Caco-2 (cell line): ENCODE measurements at regions not wholly inside any gene's neighbourhood (a gene's known extent, or its start where the extent isn't known, plus 50 kb on each side); places are given as distances from the start of the nearest gene placed in this dataset.

Experiments used
- BruUV-seq: library from RNA; stranded (reverse); fragments of 400-500 nt; replicated peaks from 2 replicates; lab custom pipeline; 2021; lab: Mats Ljungman, UMichigan
- CTCF ChIA-PET: fragments of 300-600 bp; sonication (Branson Sonifier 250); formaldehyde crosslinking; loops from one replicate; lab custom pipeline; 2022; ENCODE audit warnings: antibody characterized with exemption; lab: Charles Lee
- POLR2A ChIA-PET: fragments of 300-600 bp; sonication (Branson Sonifier 250); formaldehyde crosslinking; loops from one replicate; lab custom pipeline; 2022; ENCODE audit warnings: antibody characterized with exemption; lab: Charles Lee
- DNase-seq, 2 experiments: peaks; one replicate each; pipeline versions ENCODE4 v3.0.0 to v3.0.0-alpha.2; 2020 to 2022
- H3K27me3 ChIP-seq: replicated peaks from 2 replicates; pipeline ENCODE4 v1.6.0; 2011; ENCODE audit warnings: low read length; ENCODE audit not compliant: control insufficient read depth, insufficient read depth
- H3K36me3 ChIP-seq: 2 replicates; pipeline ENCODE4 v1.5.1; 2011; ENCODE audit warnings: low read length; ENCODE audit not compliant: control insufficient read depth, insufficient read depth
- H3K4me1 ChIP-seq: fragments of 250-450 bp; sonication (Bioruptor Pico); 2 replicates; pipeline ENCODE4 v1.5.1; 2020; ENCODE audit warnings: mild to moderate bottlenecking
- H3K4me3 ChIP-seq: 2 replicates; pipeline ENCODE4 v1.5.1; 2011; ENCODE audit warnings: low read depth, mild to moderate bottlenecking, control low read depth, low read length
- H3K9me3 ChIP-seq: fragments of 250-450 bp; sonication (Bioruptor Pico); 2 replicates; pipeline ENCODE4 v1.5.1; 2020; ENCODE audit warnings: mild to moderate bottlenecking, moderate library complexity
- H3K27ac Mint-ChIP-seq: one replicate; pipeline ENCODE4 v1.8.0; 2022; ENCODE audit warnings: mixed read lengths; ENCODE audit not compliant: unreplicated experiment
- H3K27me3 Mint-ChIP-seq: one replicate; pipeline ENCODE4 v1.8.0; 2022; ENCODE audit warnings: mixed read lengths; ENCODE audit not compliant: insufficient read depth, unreplicated experiment
- H3K36me3 Mint-ChIP-seq: one replicate; pipeline ENCODE4 v1.8.0; 2022; ENCODE audit warnings: mild to moderate bottlenecking, mixed read lengths; ENCODE audit not compliant: insufficient read depth, unreplicated experiment
- H3K4me1 Mint-ChIP-seq: one replicate; pipeline ENCODE4 v1.8.0; 2022; ENCODE audit warnings: low read depth, mixed read lengths; ENCODE audit not compliant: unreplicated experiment
- H3K4me3 Mint-ChIP-seq: one replicate; pipeline ENCODE4 v1.8.0; 2022; ENCODE audit warnings: mild to moderate bottlenecking, moderate library complexity, mixed read lengths; ENCODE audit not compliant: unreplicated experiment
- H3K9me3 Mint-ChIP-seq: one replicate; pipeline ENCODE4 v1.8.0; 2022; ENCODE audit warnings: mixed read lengths; ENCODE audit not compliant: unreplicated experiment
- CTCF ChIP-seq, 2 experiments: fragments of 200-600 bp in 1 of 2; IDR thresholded peaks; 1 replicate in 1 of 2; 2 replicates in 1 of 2; pipeline versions ENCODE4 v1.5.1 to v1.8.0; 2011 to 2022; ENCODE audit warnings: antibody characterized with exemption in 1 of 2, control low read depth in 1 of 2, inconsistent platforms in 1 of 2, low read depth in 1 of 2, low read length in 1 of 2, mild to moderate bottlenecking in 1 of 2, moderate library complexity in 1 of 2; ENCODE audit not compliant: insufficient read depth in 1 of 2, severe bottlenecking in 1 of 2, unreplicated experiment in 1 of 2
- intact Hi-C: fragments of 100-400 bp; cut with micrococcal nuclease; formaldehyde crosslinking; loops from one replicate; pipeline ENCODE4 v1.10.0; 2022; ENCODE audit not compliant: unreplicated experiment

DNA sequence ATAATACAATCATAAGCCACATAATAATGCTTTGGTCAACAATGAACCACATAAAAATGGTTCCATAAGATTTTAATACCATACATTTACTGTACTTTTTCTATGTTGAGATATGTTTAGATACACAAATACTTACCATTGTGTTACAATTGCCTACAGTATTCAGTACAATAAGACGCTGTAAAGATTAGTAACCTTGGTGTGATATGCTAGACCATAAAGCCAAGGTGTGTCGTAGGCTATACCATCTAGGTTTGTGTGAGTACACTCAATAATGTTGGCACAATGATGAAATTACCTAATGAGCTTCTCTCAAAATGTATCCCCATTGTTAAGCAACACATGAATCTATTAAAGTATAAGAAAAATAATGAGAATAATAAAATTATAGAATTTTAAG is 662.3 kb downstream of the SATB2 start:
- intact Hi-C loops: no loop called here
- ChIA-PET CTCF (no interaction called here), POLR2A (no interaction called here)
- H3K4me3 ChIP-seq: no peak overlapping the region
- no peaks in the 10 kb centered on the region for H3K9me3 Mint-ChIP-seq
- H3K9me3 ChIP-seq: no peaks in the 10 kb centered on the region
- no peaks in the 10 kb centered on the region for H3K4me1 ChIP-seq
- no peaks in the 10 kb centered on the region for H3K27me3 Mint-ChIP-seq
- no TSS peak for BruUV-seq
- no peaks in the 10 kb centered on the region for H3K36me3 ChIP-seq
- TF ChIP-seq CTCF (IDR thresholded peaks at IDR 0.05; ENCODE audit: insufficient read depth in 1 of 2, low read depth in 1 of 2, low read length in 1 of 2, severe bottlenecking in 1 of 2, unreplicated experiment in 1 of 2): no peak
- no peak overlapping the region for H3K27ac Mint-ChIP-seq
- H3K27me3 ChIP-seq: no peaks in the 10 kb centered on the region; the same call in 1 of the 2 replicates
- H3K36me3 Mint-ChIP-seq: no peaks in the 10 kb centered on the region
- DNase-seq: no peak
- no peak overlapping the region for H3K4me3 Mint-ChIP-seq
- no peaks in the 10 kb centered on the region for H3K4me1 Mint-ChIP-seq

- Mint-ChIP-seq H3K36me3 (no peaks in the 10 kb centered on the region), H3K27me3 (no peaks in the 10 kb centered on the region), H3K4me1 (no peaks in the 10 kb centered on the region), H3K4me3 (no peak overlapping the region), H3K9me3 (no peaks in the 10 kb centered on the region), H3K27ac (no peak overlapping the region)
- Histone ChIP-seq H3K9me3 (no peaks in the 10 kb centered on the region), H3K4me3 (no peak overlapping the region), H3K4me1 (no peaks in the 10 kb centered on the region), H3K36me3 (no peaks in the 10 kb centered on the region), H3K27me3 (no peaks in the 10 kb centered on the region; the same call in 1 of the 2 replicates)
- no peak for DNase-seq
- intact Hi-C loops: no loop called here
- CTCF ChIA-PET: no interaction called here
- TF ChIP-seq CTCF (IDR thresholded peaks at IDR 0.05; ENCODE audit: insufficient read depth in 1 of 2, low read depth in 1 of 2, low read length in 1 of 2, severe bottlenecking in 1 of 2, unreplicated experiment in 1 of 2): no peak
- BruUV-seq: no TSS peak
- POLR2A ChIA-PET: no interaction called here
Observed at GRCh38 chr2:198791623-198792022, 666.1 kb downstream of the SATB2 start.

DNA sequence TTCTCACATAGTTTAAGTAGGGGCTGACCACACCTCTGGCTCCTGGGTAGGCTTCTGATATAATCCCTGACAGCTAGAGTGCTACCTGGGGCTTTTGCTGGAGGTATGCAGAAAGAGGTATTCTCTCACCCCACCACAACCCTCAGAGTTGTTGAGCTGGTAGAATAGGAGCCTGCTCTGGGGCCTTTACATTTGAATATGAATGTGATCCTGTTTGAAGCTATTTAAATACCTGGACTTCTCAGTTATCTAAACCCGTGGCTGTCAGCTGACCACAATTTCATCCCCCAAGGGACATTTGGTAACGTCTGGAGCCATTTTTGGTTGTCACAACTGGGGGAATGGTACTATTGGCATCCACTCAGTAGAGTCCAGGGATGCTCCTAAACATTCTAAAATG is 669.1 kb downstream of the SATB2 start:
- Mint-ChIP-seq H3K4me1 (no peaks in the 10 kb centered on the region), H3K9me3 (no peaks in the 10 kb centered on the region), H3K27me3 (no peaks in the 10 kb centered on the region), H3K36me3 (no peaks in the 10 kb centered on the region), H3K4me3 (no peak overlapping the region), H3K27ac (no peak overlapping the region)
- no peak for TF ChIP-seq CTCF (IDR thresholded peaks at IDR 0.05; ENCODE audit: insufficient read depth in 1 of 2, low read depth in 1 of 2, low read length in 1 of 2, severe bottlenecking in 1 of 2, unreplicated experiment in 1 of 2)
- DNase-seq: no peak
- no peaks in the 10 kb centered on the region for H3K4me1 ChIP-seq
- ChIA-PET CTCF (no interaction called here), POLR2A (no interaction called here)
- H3K4me3 ChIP-seq: no peak overlapping the region
- no peaks in the 10 kb centered on the region for H3K9me3 ChIP-seq
- no peaks in the 10 kb centered on the region; the same call in 1 of the 2 replicates for H3K27me3 ChIP-seq
- intact Hi-C loops: no loop called here
- no TSS peak for BruUV-seq
- no peaks in the 10 kb centered on the region for H3K36me3 ChIP-seq
